Astrocyte (in vitro differentiated cells and primary cell): ENCODE measurements at regions not wholly inside any gene's neighbourhood (a gene's known extent, or its start where the extent isn't known, plus 50 kb on each side); places are given as distances from the start of the nearest gene placed in this dataset.

Experiments
- DNase-seq: peaks from one replicate; pipeline ENCODE4 v3.0.0-alpha.2; 2010; ENCODE audit warnings: low read depth
- FAIRE-seq: peaks from 2 replicates; lab custom pipeline; 2011; peaks lifted over from hg19 to GRCh38; lab: Jason Lieb, UNC
- H2AFZ ChIP-seq: 2 replicates; pipeline ENCODE4 v1.6.0; 2012; ENCODE audit warnings: low read depth, low read length, inconsistent platforms
- H3K27ac ChIP-seq: 2 replicates; pipeline ENCODE4 v1.5.1; 2011; ENCODE audit warnings: low read depth, low read length, inconsistent platforms
- H3K27me3 ChIP-seq: 2 replicates; pipeline ENCODE4 v1.6.0; 2011; ENCODE audit warnings: low read length, inconsistent platforms; ENCODE audit not compliant: insufficient read depth
- H3K36me3 ChIP-seq: 2 replicates; pipeline ENCODE4 v1.5.1; 2011; ENCODE audit warnings: low read length, inconsistent platforms; ENCODE audit not compliant: insufficient read depth
- H3K4me1 ChIP-seq: 2 replicates; pipeline ENCODE4 v1.5.1; 2011; ENCODE audit warnings: low read length, inconsistent platforms; ENCODE audit not compliant: insufficient read depth
- H3K4me2 ChIP-seq: 2 replicates; pipeline ENCODE4 v1.6.0; 2012; ENCODE audit warnings: low read length, inconsistent platforms
- H3K4me3 ChIP-seq: 2 replicates; pipeline ENCODE4 v1.5.1; 2011; ENCODE audit warnings: low read depth, mild to moderate bottlenecking, low read length, inconsistent platforms; ENCODE audit not compliant: insufficient read depth
- H3K79me2 ChIP-seq: 2 replicates; pipeline ENCODE4 v1.6.0; 2012; ENCODE audit warnings: mild to moderate bottlenecking, low read length, inconsistent platforms; ENCODE audit not compliant: insufficient read depth
- H3K9ac ChIP-seq: 2 replicates; pipeline ENCODE4 v1.6.0; 2012; ENCODE audit warnings: mild to moderate bottlenecking, low read length, inconsistent platforms
- H3K9me3 ChIP-seq: 2 replicates; pipeline ENCODE4 v1.5.1; 2012; ENCODE audit warnings: low read depth, mild to moderate bottlenecking, low read length, inconsistent platforms; ENCODE audit not compliant: insufficient read depth
- H4K20me1 ChIP-seq: 2 replicates; pipeline ENCODE4 v1.6.0; 2012; ENCODE audit warnings: low read length, inconsistent platforms; ENCODE audit not compliant: insufficient read depth
- H3K27ac Mint-ChIP-seq: one replicate; pipeline ENCODE4 v1.8.0; 2021; ENCODE audit warnings: mild to moderate bottlenecking, mixed read lengths; ENCODE audit not compliant: unreplicated experiment
- H3K27me3 Mint-ChIP-seq: one replicate; pipeline ENCODE4 v1.8.0; 2021; ENCODE audit warnings: low read depth, mixed read lengths; ENCODE audit not compliant: unreplicated experiment
- H3K36me3 Mint-ChIP-seq: one replicate; pipeline ENCODE4 v1.8.0; 2021; ENCODE audit warnings: low read depth, mixed read lengths; ENCODE audit not compliant: unreplicated experiment
- H3K4me1 Mint-ChIP-seq: one replicate; pipeline ENCODE4 v1.8.0; 2021; ENCODE audit warnings: low read depth, mixed read lengths; ENCODE audit not compliant: unreplicated experiment
- H3K4me3 Mint-ChIP-seq: one replicate; pipeline ENCODE4 v1.8.0; 2021; ENCODE audit warnings: mild to moderate bottlenecking, moderate library complexity, mixed read lengths; ENCODE audit not compliant: unreplicated experiment
- H3K9me3 Mint-ChIP-seq: one replicate; pipeline ENCODE4 v1.8.0; 2021; ENCODE audit warnings: mild to moderate bottlenecking, mixed read lengths; ENCODE audit not compliant: unreplicated experiment
- EZH2 ChIP-seq: IDR thresholded peaks from 2 replicates; pipeline ENCODE4 v1.6.1; 2012; ENCODE audit warnings: mild to moderate bottlenecking, low read length, inconsistent platforms; ENCODE audit not compliant: insufficient read depth
- TF ChIP-seq, protein P1 (sequence below): IDR thresholded peaks from 2 replicates; pipeline ENCODE4 v1.5.1; 2011; ENCODE audit warnings: low read depth, mild to moderate bottlenecking, inconsistent platforms, low read length, moderate library complexity; ENCODE audit not compliant: insufficient read depth

DNA sequence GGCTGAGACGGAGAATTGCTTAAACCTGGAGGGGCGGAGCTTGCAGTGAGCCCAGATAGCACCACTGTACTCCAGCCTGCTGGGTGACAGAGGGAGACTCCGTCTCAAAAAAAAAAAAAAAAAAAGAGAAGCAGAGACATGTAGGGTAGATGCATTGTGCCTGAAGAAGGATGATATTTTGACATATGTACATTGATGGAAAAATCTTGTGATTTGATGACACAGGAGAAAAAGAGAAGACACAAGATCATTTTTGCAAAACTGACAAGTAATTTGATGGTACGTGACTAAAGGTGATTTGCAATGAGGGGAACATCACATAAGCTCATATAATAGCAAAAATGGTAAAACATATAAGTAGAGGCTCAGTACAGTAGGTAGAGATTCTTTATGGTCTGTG, 340.1 kb upstream of the FSTL5 start:
- Mint-ChIP-seq H3K27ac (no peak overlapping the region), H3K4me1 (no peaks in the 10 kb centered on the region), H3K4me3 (no peak overlapping the region), H3K36me3 (no peaks in the 10 kb centered on the region), H3K27me3 (no peaks in the 10 kb centered on the region), H3K9me3 (no peaks in the 10 kb centered on the region)
- no peak for DNase-seq
- H3K9ac ChIP-seq = no peak overlapping the region
- H3K79me2 ChIP-seq = no peaks in the 10 kb centered on the region
- H3K9me3 ChIP-seq = no peaks in the 10 kb centered on the region
- H3K27me3 ChIP-seq = no peaks in the 10 kb centered on the region
- no peaks in the 10 kb centered on the region for H3K36me3 ChIP-seq
- H3K4me2 ChIP-seq = no peak overlapping the region
- no peak for FAIRE-seq
- no peak overlapping the region for H3K27ac ChIP-seq
- no peak for TF ChIP-seq EZH2
- TF ChIP-seq, protein P1, sequence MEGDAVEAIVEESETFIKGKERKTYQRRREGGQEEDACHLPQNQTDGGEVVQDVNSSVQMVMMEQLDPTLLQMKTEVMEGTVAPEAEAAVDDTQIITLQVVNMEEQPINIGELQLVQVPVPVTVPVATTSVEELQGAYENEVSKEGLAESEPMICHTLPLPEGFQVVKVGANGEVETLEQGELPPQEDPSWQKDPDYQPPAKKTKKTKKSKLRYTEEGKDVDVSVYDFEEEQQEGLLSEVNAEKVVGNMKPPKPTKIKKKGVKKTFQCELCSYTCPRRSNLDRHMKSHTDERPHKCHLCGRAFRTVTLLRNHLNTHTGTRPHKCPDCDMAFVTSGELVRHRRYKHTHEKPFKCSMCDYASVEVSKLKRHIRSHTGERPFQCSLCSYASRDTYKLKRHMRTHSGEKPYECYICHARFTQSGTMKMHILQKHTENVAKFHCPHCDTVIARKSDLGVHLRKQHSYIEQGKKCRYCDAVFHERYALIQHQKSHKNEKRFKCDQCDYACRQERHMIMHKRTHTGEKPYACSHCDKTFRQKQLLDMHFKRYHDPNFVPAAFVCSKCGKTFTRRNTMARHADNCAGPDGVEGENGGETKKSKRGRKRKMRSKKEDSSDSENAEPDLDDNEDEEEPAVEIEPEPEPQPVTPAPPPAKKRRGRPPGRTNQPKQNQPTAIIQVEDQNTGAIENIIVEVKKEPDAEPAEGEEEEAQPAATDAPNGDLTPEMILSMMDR = no peak
- H4K20me1 ChIP-seq = no peaks in the 10 kb centered on the region
- H3K4me1 ChIP-seq = no peaks in the 10 kb centered on the region
- H3K4me3 ChIP-seq = no peak overlapping the region
- H2AFZ ChIP-seq = no peak overlapping the region

DNA sequence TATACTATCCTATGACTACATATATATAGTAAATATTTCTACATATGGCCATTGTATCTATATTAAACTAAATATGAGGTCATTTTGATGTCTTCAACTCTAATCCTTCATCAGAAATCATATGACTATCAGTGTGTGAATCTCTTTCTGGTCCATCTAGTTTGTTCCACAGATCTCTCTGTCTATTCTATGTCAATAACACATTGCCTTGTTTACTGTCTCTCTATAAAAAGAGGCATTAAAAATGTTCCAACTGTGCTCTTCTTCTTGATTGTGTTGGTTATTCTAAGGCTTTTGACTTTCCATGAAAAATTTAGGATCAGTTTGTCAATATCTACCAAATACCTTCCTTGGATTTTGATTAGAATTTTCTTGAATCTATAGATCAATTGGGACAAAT, 338.3 kb upstream of the FSTL5 start:
- TF ChIP-seq, protein P1 = no peak
- TF ChIP-seq EZH2 = no peak
- Mint-ChIP-seq H3K27me3 (no peaks in the 10 kb centered on the region), H3K36me3 (no peaks in the 10 kb centered on the region), H3K27ac (no peak overlapping the region), H3K4me1 (no peaks in the 10 kb centered on the region), H3K9me3 (no peaks in the 10 kb centered on the region), H3K4me3 (no peak overlapping the region)
- H4K20me1 ChIP-seq = no peaks in the 10 kb centered on the region
- H3K4me3 ChIP-seq = no peak overlapping the region
- H3K9ac ChIP-seq = no peak overlapping the region
- H2AFZ ChIP-seq = no peak overlapping the region
- H3K27ac ChIP-seq = no peak overlapping the region
- H3K9me3 ChIP-seq = no peaks in the 10 kb centered on the region
- no peaks in the 10 kb centered on the region for H3K36me3 ChIP-seq
- no peaks in the 10 kb centered on the region for H3K4me1 ChIP-seq
- H3K4me2 ChIP-seq = no peak overlapping the region
- FAIRE-seq (no peak), DNase-seq (no peak)
- H3K79me2 ChIP-seq = no peaks in the 10 kb centered on the region
- no peaks in the 10 kb centered on the region for H3K27me3 ChIP-seq

DNA sequence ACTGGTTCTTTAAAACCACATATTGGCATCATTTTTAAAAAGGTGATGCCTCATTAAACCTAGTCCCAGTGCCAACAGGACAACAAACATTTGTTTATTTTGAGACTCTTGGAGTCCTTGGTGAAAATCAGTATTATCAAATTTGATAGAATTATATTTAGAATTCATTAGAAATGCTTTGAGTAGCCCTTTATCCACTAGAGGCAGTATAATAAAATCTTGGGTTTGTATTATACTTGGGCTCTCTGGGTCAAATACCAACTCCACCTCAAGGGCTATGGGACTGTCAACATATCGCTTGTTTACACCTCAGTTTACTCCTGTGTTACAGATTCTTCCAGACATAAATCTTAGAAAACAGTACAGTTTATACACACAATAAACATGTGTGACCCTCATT, 335.7 kb upstream of the FSTL5 start:
- Mint-ChIP-seq H3K27ac (no peak overlapping the region), H3K9me3 (no peaks in the 10 kb centered on the region), H3K4me1 (no peaks in the 10 kb centered on the region), H3K27me3 (no peaks in the 10 kb centered on the region), H3K4me3 (no peak overlapping the region), H3K36me3 (no peaks in the 10 kb centered on the region)
- no peak overlapping the region for H3K27ac ChIP-seq
- no peak overlapping the region for H3K9ac ChIP-seq
- TF ChIP-seq, protein P1 = peak; percentile 44
- no peak for TF ChIP-seq EZH2
- H3K27me3 ChIP-seq = no peaks in the 10 kb centered on the region
- DNase-seq (no peak), FAIRE-seq (no peak)
- H3K4me3 ChIP-seq = no peak overlapping the region
- no peaks in the 10 kb centered on the region for H3K9me3 ChIP-seq
- H2AFZ ChIP-seq = no peak overlapping the region
- H3K4me2 ChIP-seq = no peak overlapping the region
- no peaks in the 10 kb centered on the region for H4K20me1 ChIP-seq
- H3K4me1 ChIP-seq = no peaks in the 10 kb centered on the region
- no peaks in the 10 kb centered on the region for H3K36me3 ChIP-seq
- no peaks in the 10 kb centered on the region for H3K79me2 ChIP-seq
